Fibroblast of lung (primary cell): ENCODE measurements at regions not wholly inside any gene's neighbourhood (a gene's known extent, or its start where the extent isn't known, plus 50 kb on each side); places are given as distances from the start of the nearest gene placed in this dataset.

ENCODE experiments used
- DNase-seq, 2 donors: peaks; one replicate each; pipeline versions ENCODE4 v3.0.0 to v3.0.0-alpha.2; 2010; ENCODE audit warnings: low read depth in 2 of 2
- H2AFZ ChIP-seq: 2 replicates; pipeline ENCODE4 v1.5.1; 2012; ENCODE audit warnings: low read length, control low read depth, inconsistent platforms
- H3K27ac ChIP-seq: 2 replicates; pipeline ENCODE4 v1.5.1; 2011; ENCODE audit warnings: low read length, control low read depth; ENCODE audit not compliant: insufficient read depth
- H3K27me3 ChIP-seq: 2 replicates; pipeline ENCODE4 v1.5.1; 2011; ENCODE audit warnings: mild to moderate bottlenecking, low read length; ENCODE audit not compliant: control insufficient read depth, insufficient read depth
- H3K36me3 ChIP-seq: 2 replicates; pipeline ENCODE4 v1.5.1; 2011; ENCODE audit warnings: low read length; ENCODE audit not compliant: control insufficient read depth, insufficient read depth
- H3K4me1 ChIP-seq: 2 replicates; pipeline ENCODE4 v1.5.1; 2011; ENCODE audit warnings: low read length; ENCODE audit not compliant: control insufficient read depth, insufficient read depth; ENCODE audit errors: extremely low read depth
- H3K4me2 ChIP-seq: 2 replicates; pipeline ENCODE4 v1.5.1; 2011; ENCODE audit warnings: low read length, control low read depth; ENCODE audit not compliant: insufficient read depth; ENCODE audit errors: extremely low read depth
- H3K4me3 ChIP-seq, 4 experiments: fragments of 200-600 bp in 1 of 4; sonication (generic) in 1 of 4; replicated peaks in 1 of 4; 2 replicates each; pipeline ENCODE4 v1.5.1; 2011 to 2016; ENCODE audit warnings: low read length in 4 of 4, low read depth in 3 of 4, mild to moderate bottlenecking in 3 of 4, control low read depth in 2 of 4, inconsistent platforms in 1 of 4, mixed read lengths in 1 of 4; ENCODE audit not compliant: insufficient read depth in 1 of 4; ENCODE audit errors: control extremely low read depth in 1 of 4
- H3K79me2 ChIP-seq: 2 replicates; pipeline ENCODE4 v1.5.1; 2012; ENCODE audit warnings: mild to moderate bottlenecking, low read length, inconsistent platforms; ENCODE audit not compliant: control insufficient read depth, insufficient read depth
- H3K9ac ChIP-seq: 2 replicates; pipeline ENCODE4 v1.5.1; 2011; ENCODE audit warnings: mild to moderate bottlenecking, low read length, control low read depth; ENCODE audit not compliant: insufficient read depth
- H3K9me3 ChIP-seq: 2 replicates; pipeline ENCODE4 v1.5.1; 2012; ENCODE audit warnings: low read depth, low read length; ENCODE audit not compliant: control insufficient read depth, insufficient read depth
- H4K20me1 ChIP-seq: 2 replicates; pipeline ENCODE4 v1.5.1; 2011; ENCODE audit warnings: low read length; ENCODE audit not compliant: control insufficient read depth, insufficient read depth; ENCODE audit errors: extremely low read depth
- CTCF ChIP-seq, 2 donors: IDR thresholded peaks in 1 of 2; conservative IDR thresholded peaks in 1 of 2; 1 replicate in 1 of 2; 2 replicates in 1 of 2; pipeline ENCODE4 v1.5.1; 2011 to 2012; ENCODE audit warnings: low read length in 2 of 2, control low read depth in 1 of 2, inconsistent platforms in 1 of 2, low read depth in 1 of 2, mild to moderate bottlenecking in 1 of 2
- EZH2 ChIP-seq: IDR thresholded peaks from 2 replicates; pipeline ENCODE4 v1.5.1; 2012; ENCODE audit warnings: low read length, control low read depth, mild to moderate bottlenecking; ENCODE audit errors: missing control alignments

- TF ChIP-seq CTCF (conservative IDR thresholded peaks at IDR 0.05 in 1 of 2, IDR thresholded peaks at IDR 0.05 in 1 of 2; ENCODE audit: low read depth in 1 of 2, low read length in 2 of 2) (no peak), EZH2 (no peak)
- no peaks in the 10 kb centered on the region for H3K9me3 ChIP-seq
- H3K4me1 ChIP-seq = peaks cover 35% of the 10 kb centered on the region
- no peaks in the 10 kb centered on the region for H4K20me1 ChIP-seq
- no peaks in the 10 kb centered on the region for H3K27me3 ChIP-seq
- H3K27ac ChIP-seq = peak overlapping the region; percentile 55
- no peaks in the 10 kb centered on the region for H3K79me2 ChIP-seq
- DNase-seq = peak; percentile 50 to 89
- H3K4me3 ChIP-seq = no peak overlapping the region
- H3K4me2 ChIP-seq = no peak overlapping the region
- peaks cover 10% of the 10 kb centered on the region for H3K36me3 ChIP-seq
- H2AFZ ChIP-seq = no peak overlapping the region
- no peak overlapping the region for H3K9ac ChIP-seq
These were observed 202.3 kb downstream of the RAB11FIP4 start for GRCh38 chr17:31593806-31594205.

- peaks cover 2% of the 10 kb centered on the region for H3K79me2 ChIP-seq
- H3K9me3 ChIP-seq = no peaks in the 10 kb centered on the region
- peaks cover 30% of the 10 kb centered on the region for H3K4me1 ChIP-seq
- TF ChIP-seq CTCF (conservative IDR thresholded peaks at IDR 0.05 in 1 of 2, IDR thresholded peaks at IDR 0.05 in 1 of 2; ENCODE audit: low read depth in 1 of 2, low read length in 2 of 2) (no peak), EZH2 (no peak)
- DNase-seq = no peak
- H4K20me1 ChIP-seq = no peaks in the 10 kb centered on the region
- H2AFZ ChIP-seq = no peak overlapping the region
- no peak overlapping the region for H3K9ac ChIP-seq
- no peak overlapping the region for H3K4me3 ChIP-seq
- H3K36me3 ChIP-seq = peaks cover 10% of the 10 kb centered on the region
- no peak overlapping the region for H3K4me2 ChIP-seq
- no peak overlapping the region for H3K27ac ChIP-seq
- no peaks in the 10 kb centered on the region for H3K27me3 ChIP-seq
These were observed 200.4 kb downstream of the RAB11FIP4 start for GRCh38 chr17:31591924-31592323.

DNA sequence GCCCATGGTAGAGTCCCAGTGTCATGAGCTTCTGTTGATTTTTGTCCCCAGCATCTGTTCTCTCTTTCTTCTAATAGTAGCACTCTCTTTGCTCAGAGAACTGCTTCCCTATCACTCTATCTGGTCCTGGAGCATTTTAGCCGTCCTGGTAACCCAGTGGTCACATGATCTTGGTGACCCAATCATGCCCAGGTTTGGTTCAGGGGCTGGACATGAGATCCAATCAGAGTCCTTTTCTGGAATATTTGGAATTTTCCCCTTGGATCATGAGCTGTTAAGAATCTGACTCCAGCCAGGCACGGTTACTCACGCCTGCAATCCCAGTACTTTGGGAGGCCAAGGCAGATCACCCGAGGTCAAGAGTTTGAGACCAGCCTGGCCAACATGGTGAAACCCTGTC, 197.0 kb downstream of the RAB11FIP4 start:
- no peak overlapping the region for H3K4me3 ChIP-seq
- H2AFZ ChIP-seq = no peak overlapping the region
- peaks cover 6% of the 10 kb centered on the region for H3K36me3 ChIP-seq
- H4K20me1 ChIP-seq = no peaks in the 10 kb centered on the region
- H3K27me3 ChIP-seq = no peaks in the 10 kb centered on the region
- DNase-seq = no peak
- H3K9me3 ChIP-seq = no peaks in the 10 kb centered on the region
- no peak overlapping the region for H3K9ac ChIP-seq
- peaks cover 2% of the 10 kb centered on the region for H3K4me1 ChIP-seq
- TF ChIP-seq EZH2 = no peak
- TF ChIP-seq CTCF (conservative IDR thresholded peaks at IDR 0.05 in 1 of 2, IDR thresholded peaks at IDR 0.05 in 1 of 2; ENCODE audit: low read depth in 1 of 2, low read length in 2 of 2) = no peak
- peaks cover 18% of the 10 kb centered on the region for H3K79me2 ChIP-seq
- no peak overlapping the region for H3K27ac ChIP-seq
- H3K4me2 ChIP-seq = no peak overlapping the region
